ENCODE measurements at regions not wholly inside any gene's neighbourhood (a gene's known extent, or its start where the extent isn't known, plus 50 kb on each side); places are given as distances from the start of the nearest gene placed in this dataset.

DNA sequence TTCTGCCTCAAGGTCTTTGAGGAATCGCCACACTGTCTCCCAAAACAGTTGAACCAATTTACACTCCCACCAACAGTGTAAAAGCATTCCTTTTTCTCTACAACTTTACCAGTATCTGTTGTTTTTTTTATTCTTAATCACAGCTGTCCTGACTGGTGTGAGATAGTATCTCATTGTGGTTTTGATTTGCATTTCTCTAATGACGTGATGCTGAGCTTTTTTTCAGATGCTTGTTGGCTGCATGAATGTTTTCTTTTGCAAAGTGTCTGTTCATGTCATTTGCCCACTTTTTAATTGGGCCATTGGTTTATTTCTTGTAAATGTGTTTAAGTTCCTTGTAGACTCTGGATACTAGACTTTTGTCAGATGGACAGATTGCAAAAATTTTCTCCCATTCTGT, 400.0 kb downstream of the DEPDC1B start:
- Histone ChIP-seq H4K20me1 (ENCODE audit: control insufficient read depth, insufficient read depth) (no peaks in the 10 kb centered on the region), H3K36me3 (ENCODE audit: control insufficient read depth in 2 of 2, insufficient read depth in 2 of 2, low read length in 1 of 2) (no peaks in the 10 kb centered on the region), H3K9me3 (replicated peaks; ENCODE audit: control insufficient read depth, insufficient read depth, low read length) (no peaks in the 10 kb centered on the region; the same call in 2 of the 3 replicates), H2AFZ (ENCODE audit: control insufficient read depth, low read depth, low read length) (no peak overlapping the region), H3K4me1 (ENCODE audit: control insufficient read depth, insufficient read depth, low read length) (no peaks in the 10 kb centered on the region), H3K27me3 (replicated peaks in 1 of 2; ENCODE audit: control insufficient read depth in 2 of 2, insufficient read depth in 2 of 2, low read length in 1 of 2) (no peaks in the 10 kb centered on the region), H3K9ac (ENCODE audit: control insufficient read depth, insufficient read depth, low read length) (no peak overlapping the region), H3K4me3 (no peak overlapping the region), H3K79me2 (ENCODE audit: control insufficient read depth, insufficient read depth, low read length) (no peaks in the 10 kb centered on the region), H3K27ac (ENCODE audit: control insufficient read depth, insufficient read depth) (no peak overlapping the region), H3K4me2 (ENCODE audit: control insufficient read depth, insufficient read depth) (no peak overlapping the region)
- ChIA-PET RAD21 (ENCODE audit: unreplicated experiment) (no interaction called here), CTCF (interaction anchor here (1.7 kb wide), 1 partner anchor 13 kb away, joined by 6 read pairs; no protein-coding TSS in a partner anchor), SMC1A (ENCODE audit: uncharacterized antibody, unreplicated experiment) (no interaction called here), POLR2A (no interaction called here)
- intact Hi-C loops (cut with micrococcal nuclease; ENCODE audit: unreplicated experiment) (loop anchor here (5.0 kb wide), 2 partner anchors 582 to 642 kb away; no protein-coding TSS in a partner anchor), in situ Hi-C loops (cut with MboI) (no loop called here)
- no TSS peak for BruUV-seq (replicated peaks)
- no peak; the same call in 2 of the 3 replicates for ATAC-seq
- DNase-seq (ENCODE audit: low read depth, low spot score): no peak
- WGBS (ENCODE audit: insufficient coverage, insufficient replicate concordance, low lambda C conversion rate, missing lambda C conversion rate): 23% methylated on average over 2 of the region's 2 CpGs
- FAIRE-seq: no peak
- TF ChIP-seq, protein P1, sequence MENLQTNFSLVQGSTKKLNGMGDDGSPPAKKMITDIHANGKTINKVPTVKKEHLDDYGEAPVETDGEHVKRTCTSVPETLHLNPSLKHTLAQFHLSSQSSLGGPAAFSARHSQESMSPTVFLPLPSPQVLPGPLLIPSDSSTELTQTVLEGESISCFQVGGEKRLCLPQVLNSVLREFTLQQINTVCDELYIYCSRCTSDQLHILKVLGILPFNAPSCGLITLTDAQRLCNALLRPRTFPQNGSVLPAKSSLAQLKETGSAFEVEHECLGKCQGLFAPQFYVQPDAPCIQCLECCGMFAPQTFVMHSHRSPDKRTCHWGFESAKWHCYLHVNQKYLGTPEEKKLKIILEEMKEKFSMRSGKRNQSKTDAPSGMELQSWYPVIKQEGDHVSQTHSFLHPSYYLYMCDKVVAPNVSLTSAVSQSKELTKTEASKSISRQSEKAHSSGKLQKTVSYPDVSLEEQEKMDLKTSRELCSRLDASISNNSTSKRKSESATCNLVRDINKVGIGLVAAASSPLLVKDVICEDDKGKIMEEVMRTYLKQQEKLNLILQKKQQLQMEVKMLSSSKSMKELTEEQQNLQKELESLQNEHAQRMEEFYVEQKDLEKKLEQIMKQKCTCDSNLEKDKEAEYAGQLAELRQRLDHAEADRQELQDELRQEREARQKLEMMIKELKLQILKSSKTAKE (IDR thresholded peaks at IDR 0.05; ENCODE audit: low read depth, poor library complexity, severe bottlenecking): no peak
- TF ChIP-seq NFIC (IDR thresholded peaks at IDR 0.05; ENCODE audit: low read depth, low read length) (no peak), ATF7 (IDR thresholded peaks at IDR 0.05; ENCODE audit: low read depth) (peak; percentile 72)

DNA sequence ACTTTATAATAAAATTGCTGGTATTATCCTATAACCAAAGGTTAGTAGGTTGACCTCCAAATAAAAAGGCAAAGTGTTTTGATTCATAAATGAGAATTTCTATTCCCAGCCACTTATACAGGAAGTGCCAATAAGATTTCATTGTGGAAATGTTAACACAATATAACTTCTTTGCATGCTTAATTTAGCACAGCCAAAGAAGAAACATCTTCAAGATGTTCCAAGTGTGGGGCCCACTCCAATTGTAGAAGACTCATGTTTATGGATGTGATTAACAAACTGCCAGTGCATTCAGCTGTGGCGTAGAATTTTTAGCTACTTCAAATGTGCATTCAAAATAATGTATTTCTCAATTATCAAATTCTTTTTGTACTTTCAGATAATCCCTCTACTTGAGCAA, 402.3 kb downstream of the DEPDC1B start:
- 0% methylated on average over 1 of the region's 1 CpG for WGBS (ENCODE audit: insufficient coverage, insufficient replicate concordance, low lambda C conversion rate, missing lambda C conversion rate)
- Histone ChIP-seq H3K27me3 (replicated peaks in 1 of 2; ENCODE audit: control insufficient read depth in 2 of 2, insufficient read depth in 2 of 2, low read length in 1 of 2) (no peaks in the 10 kb centered on the region), H3K36me3 (ENCODE audit: control insufficient read depth in 2 of 2, insufficient read depth in 2 of 2, low read length in 1 of 2) (no peaks in the 10 kb centered on the region), H3K27ac (ENCODE audit: control insufficient read depth, insufficient read depth) (no peak overlapping the region), H3K9me3 (replicated peaks; ENCODE audit: control insufficient read depth, insufficient read depth, low read length) (no peaks in the 10 kb centered on the region; the same call in 2 of the 3 replicates), H3K79me2 (ENCODE audit: control insufficient read depth, insufficient read depth, low read length) (no peaks in the 10 kb centered on the region), H2AFZ (ENCODE audit: control insufficient read depth, low read depth, low read length) (no peak overlapping the region), H3K4me2 (ENCODE audit: control insufficient read depth, insufficient read depth) (no peak overlapping the region), H3K9ac (ENCODE audit: control insufficient read depth, insufficient read depth, low read length) (no peak overlapping the region), H3K4me1 (ENCODE audit: control insufficient read depth, insufficient read depth, low read length) (no peaks in the 10 kb centered on the region), H3K4me3 (no peak overlapping the region), H4K20me1 (ENCODE audit: control insufficient read depth, insufficient read depth) (no peaks in the 10 kb centered on the region)
- FAIRE-seq (no peak), DNase-seq (ENCODE audit: low read depth, low spot score) (no peak), ATAC-seq (no peak)
- intact Hi-C loops (cut with micrococcal nuclease; ENCODE audit: unreplicated experiment): loop anchor here (5.0 kb wide), 1 partner anchor 585 kb away; no protein-coding TSS in a partner anchor
- ChIA-PET SMC1A (ENCODE audit: uncharacterized antibody, unreplicated experiment) (no interaction called here), POLR2A (no interaction called here), RAD21 (ENCODE audit: unreplicated experiment) (no interaction called here), CTCF (interaction anchor here (1.0 to 1.5 kb wide), 3 partner anchors 88 to 371 kb away, joined by 3 to 4 read pairs (median 3); no protein-coding TSS in a partner anchor)
- in situ Hi-C loops (cut with MboI): no loop called here
- no TSS peak for BruUV-seq (replicated peaks)
- TF ChIP-seq TBL1XR1 (IDR thresholded peaks at IDR 0.05; ENCODE audit: low read depth, low read length): no peak
- TF ChIP-seq, protein P2, sequence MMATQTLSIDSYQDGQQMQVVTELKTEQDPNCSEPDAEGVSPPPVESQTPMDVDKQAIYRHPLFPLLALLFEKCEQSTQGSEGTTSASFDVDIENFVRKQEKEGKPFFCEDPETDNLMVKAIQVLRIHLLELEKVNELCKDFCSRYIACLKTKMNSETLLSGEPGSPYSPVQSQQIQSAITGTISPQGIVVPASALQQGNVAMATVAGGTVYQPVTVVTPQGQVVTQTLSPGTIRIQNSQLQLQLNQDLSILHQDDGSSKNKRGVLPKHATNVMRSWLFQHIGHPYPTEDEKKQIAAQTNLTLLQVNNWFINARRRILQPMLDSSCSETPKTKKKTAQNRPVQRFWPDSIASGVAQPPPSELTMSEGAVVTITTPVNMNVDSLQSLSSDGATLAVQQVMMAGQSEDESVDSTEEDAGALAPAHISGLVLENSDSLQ (IDR thresholded peaks at IDR 0.05): no peak
- TF ChIP-seq, protein P3, sequence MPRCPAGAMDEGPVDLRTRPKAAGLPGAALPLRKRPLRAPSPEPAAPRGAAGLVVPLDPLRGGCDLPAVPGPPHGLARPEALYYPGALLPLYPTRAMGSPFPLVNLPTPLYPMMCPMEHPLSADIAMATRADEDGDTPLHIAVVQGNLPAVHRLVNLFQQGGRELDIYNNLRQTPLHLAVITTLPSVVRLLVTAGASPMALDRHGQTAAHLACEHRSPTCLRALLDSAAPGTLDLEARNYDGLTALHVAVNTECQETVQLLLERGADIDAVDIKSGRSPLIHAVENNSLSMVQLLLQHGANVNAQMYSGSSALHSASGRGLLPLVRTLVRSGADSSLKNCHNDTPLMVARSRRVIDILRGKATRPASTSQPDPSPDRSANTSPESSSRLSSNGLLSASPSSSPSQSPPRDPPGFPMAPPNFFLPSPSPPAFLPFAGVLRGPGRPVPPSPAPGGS (IDR thresholded peaks at IDR 0.05; ENCODE audit: borderline replicate concordance, insufficient read depth, low read depth, low read length, poor library complexity, severe bottlenecking): no peak
- no peak for TF ChIP-seq MYC (IDR thresholded peaks at IDR 0.05; ENCODE audit: insufficient read depth, insufficient read length, insufficient replicate concordance, low read length, severe bottlenecking)
- no peak for TF ChIP-seq SREBF1 (IDR thresholded peaks at IDR 0.05; ENCODE audit: low read length)
